ENCODE measurements at regions not wholly inside any gene's neighbourhood (a gene's known extent, or its start where the extent isn't known, plus 50 kb on each side); places are given as distances from the start of the nearest gene placed in this dataset.

- no peak for DNase-seq (ENCODE audit: low spot score)
Observed at GRCh38 chr18:25449046-25449445, 97.1 kb upstream of the ZNF521 start.

DNA sequence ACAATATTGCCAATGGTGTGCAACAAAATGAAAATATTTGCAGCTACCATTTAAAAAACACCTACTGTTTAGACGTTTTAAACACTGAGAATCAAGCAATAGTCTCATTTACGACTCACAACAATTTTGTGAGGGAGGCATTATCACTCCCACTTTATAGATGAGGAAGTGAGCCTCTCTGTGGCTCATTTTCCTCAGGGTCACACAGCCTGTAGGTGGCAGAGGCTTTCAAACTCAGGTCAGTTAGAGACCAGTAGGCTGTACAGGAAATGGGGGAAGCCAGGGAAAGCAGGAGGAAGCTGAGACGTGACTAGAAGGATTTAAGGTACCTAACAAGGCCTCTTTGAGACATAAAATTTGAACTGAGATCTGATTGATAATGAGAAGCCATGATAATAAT, 95.0 kb upstream of the ZNF521 start:
- no peak for DNase-seq (ENCODE audit: low spot score)

DNA sequence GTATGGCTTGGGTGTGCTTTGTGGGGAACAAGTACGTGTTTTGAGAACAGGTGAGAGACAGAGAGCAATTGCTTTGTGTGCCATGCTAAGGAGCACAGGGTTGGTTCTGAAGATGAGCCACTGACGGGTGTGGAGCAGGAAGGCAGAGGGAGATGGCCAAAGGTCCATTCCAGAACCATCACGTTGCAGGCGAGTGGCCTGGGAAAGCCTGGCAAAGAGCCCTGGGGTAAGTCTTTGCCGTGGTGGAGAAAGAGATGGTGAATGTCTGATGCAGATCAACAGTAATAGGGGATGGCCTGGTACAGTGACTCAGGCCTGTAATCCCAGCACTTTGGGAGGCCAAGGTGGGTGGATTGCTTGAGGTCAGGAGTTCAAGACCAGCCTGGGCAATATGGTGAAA, 93.5 kb upstream of the ZNF521 start:
- no peak for DNase-seq (ENCODE audit: low spot score)

DNA sequence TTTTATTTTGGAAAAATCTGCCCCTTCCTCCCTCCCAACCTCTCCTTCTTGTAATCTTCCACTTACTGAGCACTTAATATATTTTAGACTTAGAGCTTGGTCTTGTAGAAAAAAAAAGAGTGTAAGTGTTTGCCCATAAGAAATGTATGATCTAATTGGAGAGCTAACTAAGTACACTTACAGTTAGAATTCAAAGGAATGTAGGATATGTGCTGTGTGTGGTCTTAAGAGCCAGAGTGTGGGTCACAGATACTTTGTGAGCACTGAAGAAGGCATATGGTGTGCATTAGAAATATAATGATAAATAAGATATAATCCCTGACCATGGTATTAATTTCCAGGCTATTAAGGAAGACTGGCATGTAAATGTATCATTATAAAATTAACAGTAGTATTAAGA, 91.8 kb upstream of the ZNF521 start:
- DNase-seq (ENCODE audit: low spot score) = no peak

DNA sequence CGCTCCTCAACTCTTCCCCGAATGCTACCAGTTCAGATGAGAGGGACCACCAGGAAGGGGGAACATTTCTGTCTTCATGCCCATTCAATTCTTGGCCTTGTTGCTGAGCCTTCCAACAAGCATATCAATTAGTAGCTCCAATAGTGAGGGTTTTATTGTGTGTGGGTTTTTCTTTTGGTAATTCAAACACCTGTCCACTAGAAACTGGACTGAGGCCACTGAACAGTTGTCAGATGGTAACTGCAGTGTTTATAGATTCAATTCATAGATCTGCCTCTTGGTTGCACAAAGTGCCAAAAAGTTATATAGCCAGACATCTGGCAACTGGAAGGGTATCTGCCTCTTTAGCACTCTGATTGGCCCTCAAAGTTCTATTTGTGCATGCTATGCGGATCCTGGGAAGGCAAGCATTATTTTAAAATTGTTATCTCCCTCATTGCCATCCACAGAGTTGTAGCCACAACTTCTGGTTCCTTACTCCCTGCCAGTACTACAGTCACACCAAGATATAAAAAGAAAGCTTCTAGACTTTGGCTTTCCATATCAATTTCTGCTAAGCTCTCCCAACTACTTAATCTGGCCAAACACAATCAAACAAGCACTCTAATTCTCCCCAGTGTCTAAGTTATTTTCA, 83.3 kb upstream of the ZNF521 start:
- no peak for DNase-seq (ENCODE audit: low spot score)

DNA sequence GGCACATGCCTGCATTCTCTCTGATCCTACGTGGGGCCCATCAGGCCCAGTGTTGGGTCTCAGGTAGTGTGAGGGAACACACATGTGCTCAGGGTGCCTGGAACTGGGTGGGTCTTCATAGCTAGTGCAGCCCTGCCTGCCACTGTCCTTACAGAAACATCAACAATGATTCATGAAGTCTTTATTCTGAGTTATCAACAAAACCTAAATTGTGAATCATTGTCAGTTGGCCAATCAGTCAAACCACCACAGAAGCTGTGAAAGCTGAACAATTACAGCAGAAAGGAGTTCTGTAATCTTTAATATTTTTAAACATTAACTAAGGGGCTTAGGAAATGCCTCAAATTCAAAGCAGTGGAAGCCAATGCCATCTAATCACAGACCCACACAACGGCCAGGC, 82.8 kb upstream of the ZNF521 start:
- no peak for DNase-seq (ENCODE audit: low spot score)

DNA sequence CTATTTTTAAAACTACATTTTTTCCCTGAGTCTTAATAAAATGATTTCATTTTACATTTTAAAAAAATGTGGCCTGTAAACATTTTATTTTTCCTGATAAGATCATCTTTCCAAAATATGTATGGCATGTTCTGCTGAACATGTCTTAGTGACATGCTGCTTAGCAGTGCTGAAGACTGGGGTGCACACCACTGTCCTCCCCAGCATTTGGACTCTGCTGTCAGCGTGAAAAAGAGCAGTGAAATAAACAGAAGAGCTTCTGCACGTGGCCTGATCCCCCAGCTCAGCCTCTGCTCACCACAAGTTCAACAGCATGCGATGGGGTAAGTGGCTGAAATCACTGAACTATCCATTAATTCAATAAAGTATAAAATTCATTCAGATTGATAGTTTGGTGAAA, 81.6 kb upstream of the ZNF521 start:
- DNase-seq (ENCODE audit: low spot score) = peak; percentile 45

DNA sequence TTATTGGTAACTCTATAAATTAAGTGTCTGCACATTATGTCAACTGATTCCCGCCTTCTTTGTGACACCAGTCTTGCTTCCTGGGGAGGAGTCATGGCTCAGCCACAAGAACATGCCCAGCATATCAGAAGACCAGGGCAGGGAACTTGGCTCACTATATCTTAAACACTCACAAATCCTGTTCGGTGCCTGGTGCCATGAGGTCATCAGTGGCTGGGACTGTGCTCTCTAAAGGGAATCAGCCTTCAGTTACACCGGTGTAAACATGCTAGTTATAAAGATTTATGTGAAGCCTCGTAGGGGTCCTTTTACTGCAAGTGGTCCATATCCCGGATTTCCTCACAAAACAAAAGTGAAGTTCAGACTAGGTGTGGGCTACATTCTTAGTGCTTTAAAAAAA, 73.1 kb upstream of the ZNF521 start:
- no peak for DNase-seq (ENCODE audit: low spot score)

DNA sequence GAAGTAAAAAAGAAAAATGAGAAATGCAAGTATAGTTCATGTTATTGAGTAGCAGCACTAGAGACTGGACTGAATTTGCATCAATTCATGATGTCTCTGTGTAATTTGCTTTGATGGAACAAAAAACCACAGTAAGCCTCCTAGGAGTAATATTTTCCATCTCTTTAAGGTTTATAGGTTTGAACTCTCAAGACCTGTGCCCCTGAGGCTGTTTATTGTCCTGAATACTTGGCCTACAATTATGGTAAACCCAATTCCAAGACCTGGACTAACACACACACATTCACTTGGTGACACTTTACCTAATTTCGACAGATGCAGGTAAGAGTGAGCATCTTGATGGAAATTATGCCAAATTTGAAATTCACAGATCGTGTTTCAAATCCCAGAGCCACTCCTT, 71.8 kb upstream of the ZNF521 start:
- DNase-seq (ENCODE audit: low spot score) = no peak

- DNase-seq (ENCODE audit: low spot score) = no peak
Observed at GRCh38 chr18:25423267-25423666, 71.3 kb upstream of the ZNF521 start.

DNA sequence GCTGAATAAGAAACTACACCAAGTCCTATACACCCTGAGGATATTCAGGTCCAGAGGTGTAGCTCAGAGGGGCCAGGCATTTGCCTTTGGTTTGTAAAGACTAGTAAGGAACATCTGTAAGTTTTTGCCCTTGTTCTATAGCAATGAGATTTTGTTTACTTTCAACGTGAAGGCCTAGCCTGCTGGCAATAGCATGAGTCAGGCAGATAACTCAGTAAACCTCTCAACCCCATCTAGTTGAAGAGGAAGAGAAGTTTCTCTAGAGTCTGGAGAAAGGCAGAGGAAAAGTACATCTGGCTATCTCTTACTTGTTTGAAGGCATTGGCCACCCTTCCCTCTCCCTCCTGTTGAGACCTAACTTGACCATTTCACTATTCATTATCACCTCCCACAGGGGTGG, 70.3 kb upstream of the ZNF521 start:
- DNase-seq (ENCODE audit: low spot score) = no peak

- peak; percentile 50 for DNase-seq (ENCODE audit: low spot score)
Observed at GRCh38 chr18:25420077-25420825, 68.3 kb upstream of the ZNF521 start.

- DNase-seq (ENCODE audit: low spot score) = no peak
Observed at GRCh38 chr18:25416374-25416773, 64.4 kb upstream of the ZNF521 start.

GRCh38 chr18:25409971-25410370, 58.0 kb upstream of the ZNF521 start:
- no peak for DNase-seq (ENCODE audit: low spot score)

DNA sequence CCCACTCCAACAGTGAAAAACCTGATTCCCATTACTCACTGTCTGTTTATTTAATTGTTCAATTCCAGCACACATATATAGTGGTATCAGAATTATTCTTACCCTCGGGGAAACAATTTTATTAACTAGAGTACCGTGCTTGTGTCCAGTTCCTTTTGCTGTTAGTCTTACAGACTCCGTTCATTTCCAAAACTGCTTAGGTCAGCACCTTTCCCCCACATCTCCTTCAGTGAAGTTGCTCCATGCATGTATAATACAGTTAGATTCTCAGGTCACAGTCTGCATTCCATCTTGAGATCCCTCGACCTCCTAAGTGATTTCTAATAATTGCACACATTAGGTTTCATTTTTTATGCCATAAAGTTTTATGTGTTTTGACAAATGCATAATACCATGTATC, 56.3 kb upstream of the ZNF521 start:
- DNase-seq (ENCODE audit: low spot score) = no peak

Measured in umbilical cord (tissue), 1 donor.